ENCODE measurements at regions not wholly inside any gene's neighbourhood (a gene's known extent, or its start where the extent isn't known, plus 50 kb on each side); places are given as distances from the start of the nearest gene placed in this dataset.
"Not testable (repeated sequence)": the region's sequence is repeated elsewhere in the genome, so short reads cannot be mapped to it uniquely, and the experiment has no call there.

DNA sequence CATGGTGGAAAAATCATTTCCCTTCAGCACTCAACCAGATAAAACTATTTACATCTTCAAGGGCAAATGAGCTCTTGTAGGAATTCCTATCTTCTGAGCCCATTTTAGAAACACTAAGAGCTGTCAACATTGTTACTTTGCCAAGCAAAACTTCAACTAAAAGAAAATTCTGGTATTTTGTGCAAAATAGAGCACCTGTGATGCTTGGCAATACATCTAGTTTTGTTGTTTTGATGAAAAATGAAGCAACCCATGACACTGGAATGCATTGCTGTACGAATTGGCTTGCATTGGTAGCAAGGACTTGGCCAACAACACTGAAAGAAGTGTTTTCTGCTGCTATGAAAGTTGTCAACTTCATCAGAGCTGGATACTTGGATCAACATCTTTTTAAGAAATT is 194.4 kb downstream of the COX18 start:
- Mint-ChIP-seq H3K4me1 (no peaks in the 10 kb centered on the region), H3K36me3 (ENCODE audit: low read depth) (no peaks in the 10 kb centered on the region), H3K4me3 (no peak overlapping the region), H3K27me3 (ENCODE audit: low read depth) (no peaks in the 10 kb centered on the region), H3K9me3 (peaks cover 5% of the 10 kb centered on the region), H3K27ac (no peak overlapping the region)
- TF ChIP-seq, protein P1, sequence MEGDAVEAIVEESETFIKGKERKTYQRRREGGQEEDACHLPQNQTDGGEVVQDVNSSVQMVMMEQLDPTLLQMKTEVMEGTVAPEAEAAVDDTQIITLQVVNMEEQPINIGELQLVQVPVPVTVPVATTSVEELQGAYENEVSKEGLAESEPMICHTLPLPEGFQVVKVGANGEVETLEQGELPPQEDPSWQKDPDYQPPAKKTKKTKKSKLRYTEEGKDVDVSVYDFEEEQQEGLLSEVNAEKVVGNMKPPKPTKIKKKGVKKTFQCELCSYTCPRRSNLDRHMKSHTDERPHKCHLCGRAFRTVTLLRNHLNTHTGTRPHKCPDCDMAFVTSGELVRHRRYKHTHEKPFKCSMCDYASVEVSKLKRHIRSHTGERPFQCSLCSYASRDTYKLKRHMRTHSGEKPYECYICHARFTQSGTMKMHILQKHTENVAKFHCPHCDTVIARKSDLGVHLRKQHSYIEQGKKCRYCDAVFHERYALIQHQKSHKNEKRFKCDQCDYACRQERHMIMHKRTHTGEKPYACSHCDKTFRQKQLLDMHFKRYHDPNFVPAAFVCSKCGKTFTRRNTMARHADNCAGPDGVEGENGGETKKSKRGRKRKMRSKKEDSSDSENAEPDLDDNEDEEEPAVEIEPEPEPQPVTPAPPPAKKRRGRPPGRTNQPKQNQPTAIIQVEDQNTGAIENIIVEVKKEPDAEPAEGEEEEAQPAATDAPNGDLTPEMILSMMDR (IDR thresholded peaks at IDR 0.05; ENCODE audit: unreplicated experiment in 3 of 3) = no peak

DNA sequence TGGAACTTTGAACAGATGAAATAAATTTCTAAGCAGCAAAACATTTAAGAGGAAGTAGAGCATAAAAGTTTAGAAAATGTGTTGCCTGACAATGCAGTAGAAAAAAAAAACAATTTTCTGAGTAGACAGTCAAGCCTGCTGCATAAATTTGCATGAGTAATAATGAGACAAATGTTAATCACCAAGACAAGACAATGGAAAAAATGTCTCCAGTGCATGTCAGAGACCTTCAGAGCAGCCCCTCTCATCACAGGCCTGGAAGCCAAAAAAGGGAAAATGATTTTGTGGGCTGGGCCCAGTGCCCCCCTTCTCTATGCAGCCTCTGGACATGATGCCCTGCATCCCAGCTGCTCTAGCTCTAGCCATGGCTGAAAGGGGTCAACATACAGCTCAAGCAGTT is 204.6 kb downstream of the COX18 start:
- no peaks in the 10 kb centered on the region for H3K4me1 Mint-ChIP-seq
- peaks cover 3% of the 10 kb centered on the region for H3K27me3 Mint-ChIP-seq (ENCODE audit: low read depth)
- TF ChIP-seq, protein P1 (IDR thresholded peaks at IDR 0.05; ENCODE audit: unreplicated experiment in 3 of 3) = no peak
- no peak overlapping the region for H3K27ac Mint-ChIP-seq
- no peak overlapping the region for H3K4me3 Mint-ChIP-seq
- no peaks in the 10 kb centered on the region for H3K36me3 Mint-ChIP-seq (ENCODE audit: low read depth)
- peaks cover 13% of the 10 kb centered on the region for H3K9me3 Mint-ChIP-seq

DNA sequence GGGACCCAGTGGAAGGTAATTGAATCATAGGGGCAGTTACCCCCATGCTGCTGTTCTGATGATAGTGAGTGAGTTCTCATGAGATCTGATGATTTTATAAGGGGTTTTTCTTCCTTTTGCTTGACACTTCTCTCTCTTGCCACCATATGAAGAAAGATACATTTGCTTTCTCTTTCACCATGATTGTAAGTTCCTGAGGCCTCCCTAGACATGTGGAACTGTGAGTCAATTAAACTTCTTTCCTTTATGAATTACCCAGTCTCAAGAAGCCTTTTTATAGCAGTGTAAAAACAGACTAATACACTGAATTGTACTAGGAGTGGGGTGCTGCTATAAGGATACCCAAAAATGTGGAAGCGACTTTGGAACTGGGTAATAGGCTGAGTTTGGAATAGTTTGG is 205.2 kb downstream of the COX18 start:
- H3K36me3 Mint-ChIP-seq (ENCODE audit: low read depth); H3K27ac Mint-ChIP-seq; H3K4me3 Mint-ChIP-seq; H3K27me3 Mint-ChIP-seq (ENCODE audit: low read depth); H3K4me1 Mint-ChIP-seq: not testable (repeated sequence)
- peaks cover 13% of the 10 kb centered on the region for H3K9me3 Mint-ChIP-seq

DNA sequence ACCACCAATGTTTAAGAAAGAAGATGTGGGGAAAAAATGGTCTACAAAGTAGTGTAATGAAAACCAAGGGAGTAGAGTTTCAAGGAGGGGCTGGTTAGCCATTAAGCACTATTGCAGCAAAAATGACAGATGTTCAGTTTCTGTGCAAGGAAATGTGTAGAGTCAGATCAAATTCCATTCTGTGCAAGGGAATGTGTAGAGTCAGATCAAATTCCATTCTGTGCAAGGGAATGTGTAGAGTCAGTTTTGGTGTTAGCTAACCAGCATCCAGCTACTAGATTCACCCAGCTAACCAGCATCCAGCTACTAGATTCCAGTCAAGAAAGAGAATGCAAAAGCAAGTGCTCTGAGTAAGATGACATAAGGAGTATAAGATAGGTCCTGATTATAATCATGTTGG is 208.8 kb downstream of the COX18 start:
- Mint-ChIP-seq H3K27ac (no peak overlapping the region), H3K4me3 (no peak overlapping the region), H3K4me1 (no peaks in the 10 kb centered on the region), H3K27me3 (ENCODE audit: low read depth) (peaks cover 3% of the 10 kb centered on the region), H3K9me3 (peaks cover 7% of the 10 kb centered on the region), H3K36me3 (ENCODE audit: low read depth) (no peaks in the 10 kb centered on the region)
- TF ChIP-seq, protein P1 (IDR thresholded peaks at IDR 0.05; ENCODE audit: unreplicated experiment in 3 of 3) = no peak

DNA sequence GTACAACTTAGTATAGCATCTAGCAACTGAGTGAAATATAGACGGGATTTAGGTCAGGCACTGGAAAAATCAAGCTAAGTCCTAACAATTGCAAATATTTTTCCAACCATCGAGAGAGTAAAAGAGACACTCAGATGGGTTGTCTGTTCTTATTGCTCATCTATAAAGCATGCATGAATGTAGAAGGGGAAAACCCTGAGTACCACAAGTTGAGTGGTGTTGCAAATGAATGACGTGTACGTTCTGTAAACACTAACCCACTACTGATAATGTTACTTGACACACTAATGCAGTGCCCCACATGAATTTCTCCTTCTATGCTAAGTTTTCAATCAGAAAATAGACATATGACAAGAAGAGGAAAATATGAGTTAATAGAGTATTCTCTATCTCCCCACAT is 211.2 kb downstream of the COX18 start:
- H3K36me3 Mint-ChIP-seq (ENCODE audit: low read depth) = no peaks in the 10 kb centered on the region
- H3K4me1 Mint-ChIP-seq = no peaks in the 10 kb centered on the region
- TF ChIP-seq, protein P1 (IDR thresholded peaks at IDR 0.05; ENCODE audit: unreplicated experiment in 3 of 3) = no peak
- no peak overlapping the region for H3K27ac Mint-ChIP-seq
- H3K27me3 Mint-ChIP-seq (ENCODE audit: low read depth) = peaks cover 2% of the 10 kb centered on the region
- no peaks in the 10 kb centered on the region for H3K9me3 Mint-ChIP-seq
- H3K4me3 Mint-ChIP-seq = no peak overlapping the region

DNA sequence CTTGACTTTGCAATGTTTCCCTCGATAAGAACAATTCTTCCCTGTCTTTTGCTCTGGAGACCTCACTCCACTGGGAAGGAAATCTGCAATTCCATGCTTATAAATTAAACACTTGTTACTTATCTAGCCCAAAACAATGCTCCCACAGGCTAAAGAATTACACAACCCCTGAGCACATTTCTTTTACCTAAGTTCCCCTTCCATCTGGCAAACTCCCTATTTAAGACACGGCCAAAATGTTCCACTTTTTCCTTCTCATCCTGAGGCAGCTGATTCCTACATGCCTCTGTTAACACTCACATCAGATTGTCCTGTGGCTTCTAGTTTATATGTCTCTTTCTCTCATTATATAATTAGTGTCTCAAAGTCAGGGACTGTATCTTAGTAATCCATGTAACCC is 211.7 kb downstream of the COX18 start:
- TF ChIP-seq, protein P1 (IDR thresholded peaks at IDR 0.05; ENCODE audit: unreplicated experiment in 3 of 3) = no peak
- no peaks in the 10 kb centered on the region for H3K36me3 Mint-ChIP-seq (ENCODE audit: low read depth)

More for the DNA sequence above, 211.7 kb downstream of the COX18 start:
- Mint-ChIP-seq H3K4me3 (no peak overlapping the region), H3K27ac (no peak overlapping the region), H3K27me3 (ENCODE audit: low read depth) (no peaks in the 10 kb centered on the region), H3K9me3 (no peaks in the 10 kb centered on the region), H3K4me1 (no peaks in the 10 kb centered on the region)

All from nephron (organoid).